H1 (cell line): ENCODE measurements at regions not wholly inside any gene's neighbourhood (a gene's known extent, or its start where the extent isn't known, plus 50 kb on each side); places are given as distances from the start of the nearest gene placed in this dataset.

Source experiments
- CHD1 ChIP-seq: IDR thresholded peaks from 2 replicates; pipeline ENCODE4 v1.6.1; 2012; ENCODE audit warnings: low read depth, low read length, improper control_type of control experiment
- GTF2F1 ChIP-seq: IDR thresholded peaks from 2 replicates; pipeline ENCODE4 v1.6.1; 2012; ENCODE audit warnings: low read depth, low read length, improper control_type of control experiment, borderline replicate concordance
- HDAC6 ChIP-seq: IDR thresholded peaks from one replicate; pipeline ENCODE4 v1.7.1; 2012; ENCODE audit warnings: low read depth, mild to moderate bottlenecking, inconsistent platforms, low read length, moderate library complexity
- JUN ChIP-seq: IDR thresholded peaks from 2 replicates; pipeline ENCODE4 v1.6.1; 2011; ENCODE audit warnings: low read depth, mild to moderate bottlenecking, improper control_type of control experiment, low read length
- POLR2A ChIP-seq, 2 experiments: IDR thresholded peaks; 1 replicate in 1 of 2; 2 replicates in 1 of 2; pipeline ENCODE4 v1.6.1; 2011; ENCODE audit warnings: low read depth in 2 of 2, low read length in 2 of 2, mild to moderate bottlenecking in 2 of 2; ENCODE audit errors: control extremely low read depth in 1 of 2
- SIX5 ChIP-seq: IDR thresholded peaks from 2 replicates; pipeline ENCODE4 v1.6.1; 2011; ENCODE audit warnings: mild to moderate bottlenecking, low read depth, low read length
- TCF12 ChIP-seq: IDR thresholded peaks from 2 replicates; pipeline ENCODE4 v1.6.1; 2011; ENCODE audit warnings: low read depth, mild to moderate bottlenecking, low read length
- TEAD4 ChIP-seq: IDR thresholded peaks from 2 replicates; pipeline ENCODE4 v1.6.1; 2012; ENCODE audit warnings: low read depth, low read length, inconsistent platforms, mixed read lengths
- TF ChIP-seq, protein P1 (sequence below): fragments of 300-600 bp; sonication (generic); IDR thresholded peaks from 2 replicates; pipeline ENCODE4 v1.7.1; 2012; ENCODE audit warnings: low read length, moderate library complexity, mild to moderate bottlenecking, inconsistent platforms; ENCODE audit not compliant: insufficient replicate concordance

DNA sequence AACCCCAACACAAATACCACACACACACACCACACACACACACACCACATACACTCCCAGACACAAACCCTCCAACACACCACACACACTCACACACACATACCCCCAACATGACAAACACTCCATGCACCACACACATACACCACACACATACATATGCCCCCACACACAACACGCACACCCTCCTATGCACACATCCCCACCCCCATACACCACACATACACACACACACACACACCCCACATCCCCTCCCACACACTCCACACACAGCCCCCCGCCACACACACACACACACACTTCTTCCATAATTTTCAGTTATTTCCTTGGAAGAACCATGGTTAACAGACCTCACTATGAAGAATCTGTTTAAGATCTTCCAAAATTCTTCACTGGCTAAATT lies 173.5 kb upstream of the KCNIP4 start (continued):
- TF ChIP-seq HDAC6 (no peak), JUN (no peak), CHD1 (no peak), GTF2F1 (no peak), TEAD4 (no peak), SIX5 (no peak), TCF12 (no peak), POLR2A (IDR thresholded peaks at IDR 0.05; ENCODE audit: control extremely low read depth in 1 of 2, low read depth in 2 of 2, low read length in 2 of 2) (no peak)
- TF ChIP-seq, protein P1, sequence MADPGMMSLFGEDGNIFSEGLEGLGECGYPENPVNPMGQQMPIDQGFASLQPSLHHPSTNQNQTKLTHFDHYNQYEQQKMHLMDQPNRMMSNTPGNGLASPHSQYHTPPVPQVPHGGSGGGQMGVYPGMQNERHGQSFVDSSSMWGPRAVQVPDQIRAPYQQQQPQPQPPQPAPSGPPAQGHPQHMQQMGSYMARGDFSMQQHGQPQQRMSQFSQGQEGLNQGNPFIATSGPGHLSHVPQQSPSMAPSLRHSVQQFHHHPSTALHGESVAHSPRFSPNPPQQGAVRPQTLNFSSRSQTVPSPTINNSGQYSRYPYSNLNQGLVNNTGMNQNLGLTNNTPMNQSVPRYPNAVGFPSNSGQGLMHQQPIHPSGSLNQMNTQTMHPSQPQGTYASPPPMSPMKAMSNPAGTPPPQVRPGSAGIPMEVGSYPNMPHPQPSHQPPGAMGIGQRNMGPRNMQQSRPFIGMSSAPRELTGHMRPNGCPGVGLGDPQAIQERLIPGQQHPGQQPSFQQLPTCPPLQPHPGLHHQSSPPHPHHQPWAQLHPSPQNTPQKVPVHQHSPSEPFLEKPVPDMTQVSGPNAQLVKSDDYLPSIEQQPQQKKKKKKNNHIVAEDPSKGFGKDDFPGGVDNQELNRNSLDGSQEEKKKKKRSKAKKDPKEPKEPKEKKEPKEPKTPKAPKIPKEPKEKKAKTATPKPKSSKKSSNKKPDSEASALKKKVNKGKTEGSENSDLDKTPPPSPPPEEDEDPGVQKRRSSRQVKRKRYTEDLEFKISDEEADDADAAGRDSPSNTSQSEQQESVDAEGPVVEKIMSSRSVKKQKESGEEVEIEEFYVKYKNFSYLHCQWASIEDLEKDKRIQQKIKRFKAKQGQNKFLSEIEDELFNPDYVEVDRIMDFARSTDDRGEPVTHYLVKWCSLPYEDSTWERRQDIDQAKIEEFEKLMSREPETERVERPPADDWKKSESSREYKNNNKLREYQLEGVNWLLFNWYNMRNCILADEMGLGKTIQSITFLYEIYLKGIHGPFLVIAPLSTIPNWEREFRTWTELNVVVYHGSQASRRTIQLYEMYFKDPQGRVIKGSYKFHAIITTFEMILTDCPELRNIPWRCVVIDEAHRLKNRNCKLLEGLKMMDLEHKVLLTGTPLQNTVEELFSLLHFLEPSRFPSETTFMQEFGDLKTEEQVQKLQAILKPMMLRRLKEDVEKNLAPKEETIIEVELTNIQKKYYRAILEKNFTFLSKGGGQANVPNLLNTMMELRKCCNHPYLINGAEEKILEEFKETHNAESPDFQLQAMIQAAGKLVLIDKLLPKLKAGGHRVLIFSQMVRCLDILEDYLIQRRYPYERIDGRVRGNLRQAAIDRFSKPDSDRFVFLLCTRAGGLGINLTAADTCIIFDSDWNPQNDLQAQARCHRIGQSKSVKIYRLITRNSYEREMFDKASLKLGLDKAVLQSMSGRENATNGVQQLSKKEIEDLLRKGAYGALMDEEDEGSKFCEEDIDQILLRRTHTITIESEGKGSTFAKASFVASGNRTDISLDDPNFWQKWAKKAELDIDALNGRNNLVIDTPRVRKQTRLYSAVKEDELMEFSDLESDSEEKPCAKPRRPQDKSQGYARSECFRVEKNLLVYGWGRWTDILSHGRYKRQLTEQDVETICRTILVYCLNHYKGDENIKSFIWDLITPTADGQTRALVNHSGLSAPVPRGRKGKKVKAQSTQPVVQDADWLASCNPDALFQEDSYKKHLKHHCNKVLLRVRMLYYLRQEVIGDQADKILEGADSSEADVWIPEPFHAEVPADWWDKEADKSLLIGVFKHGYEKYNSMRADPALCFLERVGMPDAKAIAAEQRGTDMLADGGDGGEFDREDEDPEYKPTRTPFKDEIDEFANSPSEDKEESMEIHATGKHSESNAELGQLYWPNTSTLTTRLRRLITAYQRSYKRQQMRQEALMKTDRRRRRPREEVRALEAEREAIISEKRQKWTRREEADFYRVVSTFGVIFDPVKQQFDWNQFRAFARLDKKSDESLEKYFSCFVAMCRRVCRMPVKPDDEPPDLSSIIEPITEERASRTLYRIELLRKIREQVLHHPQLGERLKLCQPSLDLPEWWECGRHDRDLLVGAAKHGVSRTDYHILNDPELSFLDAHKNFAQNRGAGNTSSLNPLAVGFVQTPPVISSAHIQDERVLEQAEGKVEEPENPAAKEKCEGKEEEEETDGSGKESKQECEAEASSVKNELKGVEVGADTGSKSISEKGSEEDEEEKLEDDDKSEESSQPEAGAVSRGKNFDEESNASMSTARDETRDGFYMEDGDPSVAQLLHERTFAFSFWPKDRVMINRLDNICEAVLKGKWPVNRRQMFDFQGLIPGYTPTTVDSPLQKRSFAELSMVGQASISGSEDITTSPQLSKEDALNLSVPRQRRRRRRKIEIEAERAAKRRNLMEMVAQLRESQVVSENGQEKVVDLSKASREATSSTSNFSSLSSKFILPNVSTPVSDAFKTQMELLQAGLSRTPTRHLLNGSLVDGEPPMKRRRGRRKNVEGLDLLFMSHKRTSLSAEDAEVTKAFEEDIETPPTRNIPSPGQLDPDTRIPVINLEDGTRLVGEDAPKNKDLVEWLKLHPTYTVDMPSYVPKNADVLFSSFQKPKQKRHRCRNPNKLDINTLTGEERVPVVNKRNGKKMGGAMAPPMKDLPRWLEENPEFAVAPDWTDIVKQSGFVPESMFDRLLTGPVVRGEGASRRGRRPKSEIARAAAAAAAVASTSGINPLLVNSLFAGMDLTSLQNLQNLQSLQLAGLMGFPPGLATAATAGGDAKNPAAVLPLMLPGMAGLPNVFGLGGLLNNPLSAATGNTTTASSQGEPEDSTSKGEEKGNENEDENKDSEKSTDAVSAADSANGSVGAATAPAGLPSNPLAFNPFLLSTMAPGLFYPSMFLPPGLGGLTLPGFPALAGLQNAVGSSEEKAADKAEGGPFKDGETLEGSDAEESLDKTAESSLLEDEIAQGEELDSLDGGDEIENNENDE, result no peak
